Mesothelial cell of epicardium (in vitro differentiated cells): ENCODE measurements at regions not wholly inside any gene's neighbourhood (a gene's known extent, or its start where the extent isn't known, plus 50 kb on each side); places are given as distances from the start of the nearest gene placed in this dataset.

Experiments used
- DNase-seq, 2 experiments: peaks; one replicate each; pipeline ENCODE4 v3.0.0; 2021; ENCODE audit warnings: low spot score in 2 of 2; ENCODE audit not compliant: unreplicated experiment in 2 of 2
- H3K27ac Mint-ChIP-seq: 2 replicates; pipeline ENCODE4 v1.8.0; 2021; ENCODE audit warnings: mixed read lengths
- H3K27me3 Mint-ChIP-seq: 2 replicates; pipeline ENCODE4 v1.8.0; 2021; ENCODE audit warnings: low read depth, mixed read lengths
- H3K36me3 Mint-ChIP-seq: 2 replicates; pipeline ENCODE4 v1.8.0; 2021; ENCODE audit warnings: mixed read lengths
- H3K4me1 Mint-ChIP-seq: 2 replicates; pipeline ENCODE4 v1.8.0; 2021; ENCODE audit warnings: mixed read lengths
- H3K4me3 Mint-ChIP-seq: 2 replicates; pipeline ENCODE4 v1.8.0; 2021; ENCODE audit warnings: mild to moderate bottlenecking, moderate library complexity, mixed read lengths
- H3K9me3 Mint-ChIP-seq: 2 replicates; pipeline ENCODE4 v1.8.0; 2021; ENCODE audit warnings: mixed read lengths
- CTCF ChIP-seq: fragments of 200-600 bp; sonication (generic); IDR thresholded peaks from one replicate; pipeline ENCODE4 v1.5.0; 2021; ENCODE audit warnings: antibody characterized with exemption; ENCODE audit not compliant: unreplicated experiment

GRCh38 chr3:95939235-95939809 is 875.1 kb upstream of the EPHA6 start:
- no peak overlapping the region for H3K4me3 Mint-ChIP-seq

GRCh38 chr3:95965704-95966336 is 848.6 kb upstream of the EPHA6 start:
- Mint-ChIP-seq H3K9me3 (peaks cover 14% of the 10 kb centered on the region), H3K4me1 (no peaks in the 10 kb centered on the region), H3K27me3 (no peaks in the 10 kb centered on the region), H3K27ac (no peak overlapping the region), H3K36me3 (no peaks in the 10 kb centered on the region), H3K4me3 (no peak overlapping the region)
- no peak for TF ChIP-seq CTCF
- DNase-seq: no peak

More at GRCh38 chr3:95939235-95939809, 875.1 kb upstream of the EPHA6 start:
- peaks cover 24% of the 10 kb centered on the region for H3K9me3 Mint-ChIP-seq
- H3K27me3 Mint-ChIP-seq: no peaks in the 10 kb centered on the region
- H3K4me1 Mint-ChIP-seq: no peaks in the 10 kb centered on the region
- no peaks in the 10 kb centered on the region for H3K36me3 Mint-ChIP-seq
- H3K27ac Mint-ChIP-seq: no peak overlapping the region
- TF ChIP-seq CTCF: no peak
- no peak for DNase-seq

GRCh38 chr3:95971573-95971972 is 842.8 kb upstream of the EPHA6 start:
- no peak overlapping the region for H3K4me3 Mint-ChIP-seq
- no peak for DNase-seq

GRCh38 chr3:95994338-95994737 is 820.1 kb upstream of the EPHA6 start:
- Mint-ChIP-seq H3K4me1 (no peaks in the 10 kb centered on the region), H3K9me3 (peaks cover 16% of the 10 kb centered on the region), H3K4me3 (no peak overlapping the region), H3K27me3 (no peaks in the 10 kb centered on the region), H3K27ac (no peak overlapping the region), H3K36me3 (no peaks in the 10 kb centered on the region)
- no peak for TF ChIP-seq CTCF
- DNase-seq: no peak

More at GRCh38 chr3:95971573-95971972, 842.8 kb upstream of the EPHA6 start:
- peaks cover 7% of the 10 kb centered on the region for H3K9me3 Mint-ChIP-seq
- no peak for TF ChIP-seq CTCF
- H3K4me1 Mint-ChIP-seq: no peaks in the 10 kb centered on the region
- H3K27ac Mint-ChIP-seq: no peak overlapping the region
- no peaks in the 10 kb centered on the region for H3K27me3 Mint-ChIP-seq
- H3K36me3 Mint-ChIP-seq: no peaks in the 10 kb centered on the region

DNA sequence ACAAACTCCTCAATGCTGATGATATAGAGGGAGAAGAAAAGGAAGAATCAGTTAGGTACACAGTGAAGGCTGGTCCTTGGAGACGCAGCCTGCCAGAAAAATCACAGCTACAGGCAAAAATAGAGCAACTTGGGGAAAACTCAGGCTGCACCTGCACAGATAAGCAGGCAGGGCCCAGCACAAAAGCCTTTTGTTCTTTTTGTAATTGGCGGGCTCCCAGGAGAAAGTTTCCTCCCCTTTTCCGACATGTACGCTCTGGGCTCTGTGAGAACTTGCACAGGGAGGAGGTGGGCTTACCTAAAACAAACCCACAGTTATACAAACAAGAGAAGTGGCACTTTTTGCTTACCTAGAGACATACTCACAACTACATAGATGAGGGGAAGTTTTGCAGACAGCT is 813.4 kb upstream of the EPHA6 start:
- Mint-ChIP-seq H3K9me3 (peaks cover 15% of the 10 kb centered on the region), H3K4me3 (no peak overlapping the region), H3K27ac (no peak overlapping the region), H3K27me3 (no peaks in the 10 kb centered on the region), H3K36me3 (no peaks in the 10 kb centered on the region), H3K4me1 (no peaks in the 10 kb centered on the region)
- no peak for DNase-seq
- TF ChIP-seq CTCF: no peak
